GM12864 (cell line): ENCODE measurements at regions not wholly inside any gene's neighbourhood (a gene's known extent, or its start where the extent isn't known, plus 50 kb on each side); places are given as distances from the start of the nearest gene placed in this dataset.

Experiments
- DNase-seq: peaks from one replicate; pipeline ENCODE4 v3.0.0-alpha.2; 2011; ENCODE audit warnings: low read depth
- H3K4me3 ChIP-seq: 2 replicates; pipeline ENCODE4 v1.5.1; 2011; ENCODE audit warnings: mild to moderate bottlenecking, low read depth, low read length, control low read depth
- TF ChIP-seq, protein P1 (sequence below): IDR thresholded peaks from 2 replicates; pipeline ENCODE4 v1.5.1; 2011; ENCODE audit warnings: low read depth, mild to moderate bottlenecking, moderate library complexity, low read length, control low read depth, inconsistent platforms; ENCODE audit errors: missing control alignments

DNA sequence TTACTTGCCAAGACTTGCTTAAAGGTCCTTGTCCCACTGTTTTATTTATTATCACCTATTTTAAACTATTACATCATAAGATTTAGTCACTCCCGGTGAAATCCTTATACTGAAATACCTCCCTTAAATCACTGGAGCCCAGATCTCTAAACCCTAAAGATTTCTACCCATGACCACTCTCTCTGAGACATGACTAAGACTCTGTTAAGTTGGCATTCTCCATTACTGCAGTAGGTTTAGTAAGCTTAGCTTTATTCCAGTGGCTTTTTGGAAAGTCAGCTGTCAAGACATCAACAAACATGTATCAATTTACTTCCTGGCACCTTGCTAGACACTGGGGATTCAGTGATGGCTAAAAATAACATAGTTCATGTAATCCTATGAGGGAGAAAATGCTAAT, 874.2 kb downstream of the KCNMA1 start:
- DNase-seq = no peak
- TF ChIP-seq, protein P1, sequence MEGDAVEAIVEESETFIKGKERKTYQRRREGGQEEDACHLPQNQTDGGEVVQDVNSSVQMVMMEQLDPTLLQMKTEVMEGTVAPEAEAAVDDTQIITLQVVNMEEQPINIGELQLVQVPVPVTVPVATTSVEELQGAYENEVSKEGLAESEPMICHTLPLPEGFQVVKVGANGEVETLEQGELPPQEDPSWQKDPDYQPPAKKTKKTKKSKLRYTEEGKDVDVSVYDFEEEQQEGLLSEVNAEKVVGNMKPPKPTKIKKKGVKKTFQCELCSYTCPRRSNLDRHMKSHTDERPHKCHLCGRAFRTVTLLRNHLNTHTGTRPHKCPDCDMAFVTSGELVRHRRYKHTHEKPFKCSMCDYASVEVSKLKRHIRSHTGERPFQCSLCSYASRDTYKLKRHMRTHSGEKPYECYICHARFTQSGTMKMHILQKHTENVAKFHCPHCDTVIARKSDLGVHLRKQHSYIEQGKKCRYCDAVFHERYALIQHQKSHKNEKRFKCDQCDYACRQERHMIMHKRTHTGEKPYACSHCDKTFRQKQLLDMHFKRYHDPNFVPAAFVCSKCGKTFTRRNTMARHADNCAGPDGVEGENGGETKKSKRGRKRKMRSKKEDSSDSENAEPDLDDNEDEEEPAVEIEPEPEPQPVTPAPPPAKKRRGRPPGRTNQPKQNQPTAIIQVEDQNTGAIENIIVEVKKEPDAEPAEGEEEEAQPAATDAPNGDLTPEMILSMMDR = no peak
- H3K4me3 ChIP-seq = no peak overlapping the region

DNA sequence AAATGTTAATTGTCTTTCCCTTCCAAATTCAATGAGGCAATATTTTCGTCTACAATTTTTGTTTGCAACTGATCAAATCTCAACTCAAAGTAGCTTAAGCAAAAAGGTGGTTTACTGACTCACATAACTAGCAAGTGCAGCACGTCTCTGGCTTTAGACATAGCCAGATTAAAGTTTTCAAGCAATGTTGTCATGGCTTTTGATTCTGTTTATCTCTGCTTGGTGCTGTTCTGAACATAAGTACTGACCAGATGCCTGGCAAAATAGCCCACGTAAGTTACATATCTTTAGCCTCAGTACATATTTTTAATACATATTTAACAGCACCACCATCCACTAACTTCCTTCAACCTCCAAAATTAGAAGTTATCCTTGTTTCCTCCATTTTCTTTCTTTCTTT, 877.9 kb downstream of the KCNMA1 start:
- TF ChIP-seq, protein P1 = no peak
- no peak for DNase-seq
- no peak overlapping the region for H3K4me3 ChIP-seq

DNA sequence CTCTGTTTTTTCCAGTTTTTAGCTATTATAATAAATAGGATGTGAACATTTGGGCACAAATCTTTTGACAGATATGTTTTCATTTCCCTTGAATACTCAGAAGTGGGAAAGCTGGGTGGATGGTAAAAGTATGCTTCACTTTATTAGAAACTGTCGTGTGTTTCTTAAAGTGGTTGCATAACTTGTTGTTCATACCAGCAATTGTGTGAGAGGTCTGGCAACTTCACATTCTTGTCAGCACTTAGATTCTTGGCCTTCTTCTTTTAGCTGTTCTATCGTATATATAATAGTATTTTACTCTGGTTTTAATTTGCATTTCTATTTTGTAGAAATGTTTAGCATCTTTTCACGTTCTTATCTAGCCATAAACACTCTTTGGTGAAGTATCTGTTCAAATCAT, 894.4 kb downstream of the KCNMA1 start:
- no peak overlapping the region for H3K4me3 ChIP-seq
- TF ChIP-seq, protein P1 = no peak
- DNase-seq = no peak

DNA sequence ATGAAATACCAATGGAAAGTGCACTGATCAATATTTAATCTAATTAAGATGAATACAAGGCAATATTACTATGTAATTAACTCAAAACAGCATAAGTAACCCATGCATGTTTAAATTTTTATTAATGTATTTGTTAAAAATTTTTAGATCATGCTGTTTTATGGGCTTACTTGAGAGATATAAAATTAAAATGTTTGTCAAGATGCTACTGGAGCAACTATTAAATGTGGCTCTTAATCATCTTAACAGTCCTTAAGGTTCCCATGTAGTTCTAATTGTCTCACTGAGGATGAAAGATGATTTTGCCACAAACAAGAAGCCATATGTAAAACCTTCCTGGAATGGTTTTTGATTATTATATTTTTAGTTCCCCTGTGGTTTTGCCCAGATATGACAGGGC, 897.1 kb downstream of the KCNMA1 start:
- no peak for DNase-seq
- H3K4me3 ChIP-seq = no peak overlapping the region
- TF ChIP-seq, protein P1 = no peak

DNA sequence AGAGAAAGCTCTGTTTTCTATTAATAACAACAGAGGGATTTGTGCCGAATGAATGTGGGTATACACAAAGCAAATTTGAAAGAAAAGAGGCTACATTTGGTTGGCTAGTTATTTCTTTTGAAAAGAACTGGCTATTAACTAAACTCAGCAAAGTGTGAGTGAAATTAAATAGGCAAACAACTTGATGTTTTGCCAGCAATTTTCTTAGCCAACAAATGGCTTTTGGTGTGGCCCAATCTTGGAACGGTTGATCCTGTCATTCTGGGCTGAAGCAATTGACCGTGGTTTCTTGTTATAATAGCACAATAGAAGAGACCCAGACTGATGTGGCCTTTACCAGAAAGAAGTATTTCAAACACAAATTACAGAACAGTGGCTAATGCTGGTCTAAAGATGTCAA, 898.6 kb downstream of the KCNMA1 start:
- H3K4me3 ChIP-seq = no peak overlapping the region
- TF ChIP-seq, protein P1 = no peak
- DNase-seq = no peak

DNA sequence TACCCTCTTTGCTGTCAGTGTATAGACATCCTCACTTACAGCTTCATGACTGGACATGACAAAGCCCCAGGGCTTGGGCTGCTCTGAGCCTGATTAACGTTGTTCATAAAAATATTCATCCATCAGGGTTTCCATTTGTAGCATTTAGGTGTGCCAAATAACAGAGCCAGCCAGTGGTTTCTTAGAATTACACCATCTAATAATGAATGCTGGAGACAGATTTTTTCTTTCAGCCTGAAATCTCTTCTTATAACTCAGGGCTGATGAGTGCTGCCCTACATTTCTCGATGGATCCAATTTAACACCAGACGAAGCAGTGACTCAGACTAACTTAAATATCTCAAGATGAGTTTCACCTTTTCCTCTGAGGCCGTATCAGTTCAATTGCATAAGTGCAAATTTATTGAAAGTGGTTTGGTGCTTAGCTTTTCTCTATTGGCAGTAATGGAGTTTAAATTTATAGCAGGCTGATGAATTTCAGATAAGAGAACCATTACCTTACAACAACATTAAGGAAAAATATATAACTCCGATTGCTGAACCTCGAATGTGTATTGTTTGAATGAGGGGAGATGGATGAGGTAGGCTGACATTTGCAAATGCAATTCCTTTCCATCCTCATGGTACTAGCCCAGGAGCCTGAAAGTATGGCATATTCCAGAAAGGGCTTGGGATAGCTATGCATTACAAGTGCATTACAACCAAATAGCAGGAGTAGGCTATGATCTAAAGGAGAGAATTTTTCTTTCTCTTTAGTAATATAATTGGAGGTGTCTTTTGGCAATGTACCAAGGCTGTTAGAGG, 900.6 kb downstream of the KCNMA1 start:
- H3K4me3 ChIP-seq = no peak overlapping the region
- DNase-seq = no peak
- TF ChIP-seq, protein P1 = no peak

DNA sequence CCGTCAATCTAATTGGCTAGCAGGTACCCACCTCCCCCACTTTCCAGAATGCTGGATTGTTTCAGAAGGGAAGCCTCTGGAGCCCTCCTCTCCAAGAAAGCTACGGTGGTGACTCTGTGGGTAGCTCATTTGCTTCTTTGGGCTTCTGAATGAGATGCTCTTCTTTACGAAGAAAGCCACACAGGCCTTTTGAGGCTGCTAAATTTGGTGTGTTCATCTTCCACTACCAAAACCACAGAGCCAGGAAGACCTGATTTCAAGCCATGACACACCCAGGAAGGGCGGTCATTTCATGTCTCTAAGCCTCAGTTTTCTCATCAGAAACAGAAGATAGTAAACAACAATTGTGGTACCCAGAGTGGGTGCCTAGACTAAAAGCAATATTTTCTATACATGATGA, 901.2 kb downstream of the KCNMA1 start:
- no peak for DNase-seq
- H3K4me3 ChIP-seq = no peak overlapping the region
- TF ChIP-seq, protein P1 = no peak
